Fibroblast of lung (primary cell): ENCODE measurements at regions not wholly inside any gene's neighbourhood (a gene's known extent, or its start where the extent isn't known, plus 50 kb on each side); places are given as distances from the start of the nearest gene placed in this dataset.
"Not testable (repeated sequence)": the region's sequence is repeated elsewhere in the genome, so short reads cannot be mapped to it uniquely, and the experiment has no call there.

Experiments
- CTCF ChIP-seq, 2 donors: IDR thresholded peaks in 1 of 2; conservative IDR thresholded peaks in 1 of 2; 1 replicate in 1 of 2; 2 replicates in 1 of 2; pipeline ENCODE4 v1.5.1; 2011 to 2012; ENCODE audit warnings: low read length in 2 of 2, control low read depth in 1 of 2, inconsistent platforms in 1 of 2, low read depth in 1 of 2, mild to moderate bottlenecking in 1 of 2
- EZH2 ChIP-seq: IDR thresholded peaks from 2 replicates; pipeline ENCODE4 v1.5.1; 2012; ENCODE audit warnings: low read length, control low read depth, mild to moderate bottlenecking; ENCODE audit errors: missing control alignments

- not testable (repeated sequence) for TF ChIP-seq CTCF (conservative IDR thresholded peaks at IDR 0.05 in 1 of 2, IDR thresholded peaks at IDR 0.05 in 1 of 2; ENCODE audit: low read depth in 1 of 2, low read length in 2 of 2); EZH2
Observed at GRCh38 chr20:25850133-25850532, 153.5 kb upstream of the ZNF337 start.
